ENCODE measurements at regions not wholly inside any gene's neighbourhood (a gene's known extent, or its start where the extent isn't known, plus 50 kb on each side); places are given as distances from the start of the nearest gene placed in this dataset.

DNA sequence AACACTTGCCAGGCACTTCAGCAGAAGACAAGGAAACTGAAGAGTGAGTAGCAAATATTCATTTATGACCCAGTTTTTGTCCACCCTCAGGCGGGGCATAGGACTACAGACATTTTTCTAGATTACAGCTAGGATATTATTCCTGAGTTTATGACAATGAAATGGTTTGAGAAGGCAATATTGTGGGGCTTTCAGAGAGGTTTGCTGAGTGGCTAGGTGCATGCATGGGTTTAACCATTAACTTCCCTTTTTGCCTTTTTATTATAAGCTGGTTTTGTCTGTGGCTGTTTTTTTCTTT is 104.0 kb upstream of the BCAT1 start:
- no peak overlapping the region for H3K27ac Mint-ChIP-seq (ENCODE audit: unreplicated experiment)
- H3K36me3 Mint-ChIP-seq (ENCODE audit: low read depth), result no peaks in the 10 kb centered on the region
- no peak overlapping the region for H3K4me3 Mint-ChIP-seq
- no peaks in the 10 kb centered on the region for H3K27me3 Mint-ChIP-seq (ENCODE audit: low read depth)
- H3K4me1 Mint-ChIP-seq, result peaks cover 5% of the 10 kb centered on the region
- H3K9me3 Mint-ChIP-seq, result no peaks in the 10 kb centered on the region
- TF ChIP-seq CTCF (conservative IDR thresholded peaks at IDR 0.05), result no peak
- DNase-seq (ENCODE audit: low read depth, low spot score), result no peak

- Mint-ChIP-seq H3K4me3 (no peak overlapping the region), H3K27me3 (ENCODE audit: low read depth) (no peaks in the 10 kb centered on the region), H3K27ac (ENCODE audit: unreplicated experiment) (no peak overlapping the region), H3K9me3 (peaks cover 3% of the 10 kb centered on the region), H3K36me3 (ENCODE audit: low read depth) (peaks cover 3% of the 10 kb centered on the region), H3K4me1 (peaks cover 5% of the 10 kb centered on the region)
- no peak for TF ChIP-seq CTCF (conservative IDR thresholded peaks at IDR 0.05)
- no peak for DNase-seq (ENCODE audit: low read depth, low spot score)
These were observed 103.5 kb upstream of the BCAT1 start for GRCh38 chr12:25052196-25052913.

DNA sequence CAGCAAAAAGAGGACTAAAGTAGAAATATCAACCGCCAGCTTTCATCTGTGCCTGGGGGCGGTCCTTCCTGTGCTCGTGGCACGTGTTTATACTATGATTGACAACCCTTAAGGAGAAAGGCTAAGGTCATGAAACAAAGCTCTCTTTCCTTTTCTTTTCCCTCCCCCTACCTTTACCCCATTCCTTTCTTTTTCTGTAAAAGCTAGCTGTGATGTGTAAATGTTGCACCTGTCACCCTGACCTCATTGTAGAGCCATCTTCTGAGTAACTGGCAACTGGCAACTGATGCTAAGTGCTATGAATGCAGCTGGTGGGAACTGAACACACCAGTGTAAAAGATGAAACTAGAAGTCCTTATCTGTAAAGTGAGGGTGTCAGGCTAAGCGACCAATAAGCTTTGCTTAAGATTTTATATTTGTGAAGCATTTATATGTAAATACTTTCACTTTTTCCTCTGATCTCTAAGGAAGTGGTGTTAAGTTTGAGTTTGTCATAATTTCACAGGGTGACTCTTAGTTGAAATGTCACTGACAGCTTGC is 102.8 kb upstream of the BCAT1 start:
- Mint-ChIP-seq H3K27ac (ENCODE audit: unreplicated experiment) (no peak overlapping the region), H3K4me1 (peaks cover 5% of the 10 kb centered on the region), H3K27me3 (ENCODE audit: low read depth) (no peaks in the 10 kb centered on the region), H3K36me3 (ENCODE audit: low read depth) (peaks cover 3% of the 10 kb centered on the region), H3K4me3 (no peak overlapping the region), H3K9me3 (peaks cover 7% of the 10 kb centered on the region)
- no peak for DNase-seq (ENCODE audit: low read depth, low spot score)
- TF ChIP-seq CTCF (conservative IDR thresholded peaks at IDR 0.05), result no peak

DNA sequence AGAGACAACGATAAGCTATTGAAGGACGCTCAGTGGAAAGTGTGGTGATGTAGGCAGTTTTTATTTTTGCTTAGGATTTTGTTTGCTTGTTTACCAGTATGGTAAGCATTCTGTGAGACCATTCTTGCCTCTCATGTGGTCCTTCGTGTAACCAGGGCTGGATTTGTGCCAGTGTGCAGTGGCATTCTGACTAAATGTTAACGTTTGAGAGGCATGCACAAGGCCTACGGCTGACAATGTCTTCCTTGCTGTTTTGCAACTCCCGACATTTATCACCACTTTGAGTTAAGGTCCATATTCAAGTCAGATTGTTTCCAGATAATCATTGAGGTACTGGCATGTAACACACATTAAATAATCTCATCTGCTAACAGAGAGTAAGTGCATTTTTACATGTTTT is 102.3 kb upstream of the BCAT1 start:
- Mint-ChIP-seq H3K9me3 (peaks cover 11% of the 10 kb centered on the region), H3K4me1 (peaks cover 5% of the 10 kb centered on the region), H3K36me3 (ENCODE audit: low read depth) (peaks cover 6% of the 10 kb centered on the region), H3K27ac (ENCODE audit: unreplicated experiment) (no peak overlapping the region), H3K4me3 (no peak overlapping the region), H3K27me3 (ENCODE audit: low read depth) (no peaks in the 10 kb centered on the region)
- DNase-seq (ENCODE audit: low read depth, low spot score), result no peak
- no peak for TF ChIP-seq CTCF (conservative IDR thresholded peaks at IDR 0.05)

GRCh38 chr12:25045869-25046268 is 97.0 kb upstream of the BCAT1 start:
- Mint-ChIP-seq H3K36me3 (ENCODE audit: low read depth) (peaks cover 15% of the 10 kb centered on the region), H3K4me3 (no peak overlapping the region), H3K27ac (ENCODE audit: unreplicated experiment) (no peak overlapping the region), H3K9me3 (peaks cover 22% of the 10 kb centered on the region), H3K4me1 (no peaks in the 10 kb centered on the region), H3K27me3 (ENCODE audit: low read depth) (peaks cover 2% of the 10 kb centered on the region)
- no peak for DNase-seq (ENCODE audit: low read depth, low spot score)
- no peak for TF ChIP-seq CTCF (conservative IDR thresholded peaks at IDR 0.05)

All from neural crest cell (in vitro differentiated cells).